Esophagus muscularis mucosa (tissue), 4 donors: ENCODE measurements at regions not wholly inside any gene's neighbourhood (a gene's known extent, or its start where the extent isn't known, plus 50 kb on each side); places are given as distances from the start of the nearest gene placed in this dataset.

Source experiments
- EP300 ChIP-seq: sonication (generic); formaldehyde crosslinking; IDR thresholded peaks from one replicate; pipeline ENCODE4 v1.6.1; 2017; ENCODE audit warnings: antibody characterized with exemption
- POLR2A ChIP-seq: fragments of 450-650 bp; IDR thresholded peaks from one replicate; pipeline ENCODE4 v1.6.1; 2017; ENCODE audit warnings: antibody characterized with exemption, moderate library complexity, mild to moderate bottlenecking, low read depth
- POLR2AphosphoS5 ChIP-seq, 2 donors: sonication (generic); formaldehyde crosslinking; IDR thresholded peaks; one replicate each; pipeline ENCODE4 v1.6.1; 2017; ENCODE audit warnings: antibody characterized with exemption in 2 of 2
- TF ChIP-seq, protein P1 (sequence below), 3 experiments: fragments of 200-600 bp in 2 of 3; fragments of 450-650 bp in 1 of 3; sonication (generic) in 2 of 3; IDR thresholded peaks; one replicate each; pipeline ENCODE4 v1.5.1; 2017 to 2019; ENCODE audit warnings: antibody characterized with exemption in 3 of 3, mild to moderate bottlenecking in 2 of 3, moderate library complexity in 1 of 3

DNA sequence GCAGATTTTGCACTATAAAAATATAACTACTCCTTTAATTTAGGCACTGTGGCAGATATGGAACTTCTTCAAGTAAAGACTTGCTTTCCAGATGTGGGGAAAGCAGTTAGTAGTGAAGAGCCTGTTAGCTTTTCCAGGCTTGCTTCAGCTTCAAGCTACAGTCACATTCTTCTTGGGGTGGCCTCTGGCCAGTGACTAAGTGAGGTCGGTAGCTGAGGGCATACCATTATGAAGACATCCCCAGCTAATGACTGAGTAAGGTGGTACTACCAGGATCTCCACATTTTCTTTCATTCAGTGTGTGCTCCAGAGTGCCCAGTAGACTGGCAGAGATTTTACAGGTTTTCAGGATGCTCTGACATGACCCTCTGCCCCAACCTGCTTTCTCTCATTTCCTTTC is 167.1 kb upstream of the KIF2B start:
- TF ChIP-seq, protein P1, sequence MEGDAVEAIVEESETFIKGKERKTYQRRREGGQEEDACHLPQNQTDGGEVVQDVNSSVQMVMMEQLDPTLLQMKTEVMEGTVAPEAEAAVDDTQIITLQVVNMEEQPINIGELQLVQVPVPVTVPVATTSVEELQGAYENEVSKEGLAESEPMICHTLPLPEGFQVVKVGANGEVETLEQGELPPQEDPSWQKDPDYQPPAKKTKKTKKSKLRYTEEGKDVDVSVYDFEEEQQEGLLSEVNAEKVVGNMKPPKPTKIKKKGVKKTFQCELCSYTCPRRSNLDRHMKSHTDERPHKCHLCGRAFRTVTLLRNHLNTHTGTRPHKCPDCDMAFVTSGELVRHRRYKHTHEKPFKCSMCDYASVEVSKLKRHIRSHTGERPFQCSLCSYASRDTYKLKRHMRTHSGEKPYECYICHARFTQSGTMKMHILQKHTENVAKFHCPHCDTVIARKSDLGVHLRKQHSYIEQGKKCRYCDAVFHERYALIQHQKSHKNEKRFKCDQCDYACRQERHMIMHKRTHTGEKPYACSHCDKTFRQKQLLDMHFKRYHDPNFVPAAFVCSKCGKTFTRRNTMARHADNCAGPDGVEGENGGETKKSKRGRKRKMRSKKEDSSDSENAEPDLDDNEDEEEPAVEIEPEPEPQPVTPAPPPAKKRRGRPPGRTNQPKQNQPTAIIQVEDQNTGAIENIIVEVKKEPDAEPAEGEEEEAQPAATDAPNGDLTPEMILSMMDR (IDR thresholded peaks at IDR 0.05) = no peak
- TF ChIP-seq POLR2AphosphoS5 (IDR thresholded peaks at IDR 0.05) (no peak), POLR2A (no peak), EP300 (no peak)
